NCI-H82 treated with DMSO at 0.1 percent for 48 hours (cell line): ENCODE measurements at regions not wholly inside any gene's neighbourhood (a gene's known extent, or its start where the extent isn't known, plus 50 kb on each side); places are given as distances from the start of the nearest gene placed in this dataset.

Source experiments
- DNase-seq: peaks from one replicate; lab custom pipeline; 2025; ENCODE audit not compliant: unreplicated experiment; lab: John Stamatoyannopoulos, UW

- no peak for DNase-seq
Measured at GRCh38 chr4:111685205-111685604, 460.0 kb upstream of the FAM241A start.

DNA sequence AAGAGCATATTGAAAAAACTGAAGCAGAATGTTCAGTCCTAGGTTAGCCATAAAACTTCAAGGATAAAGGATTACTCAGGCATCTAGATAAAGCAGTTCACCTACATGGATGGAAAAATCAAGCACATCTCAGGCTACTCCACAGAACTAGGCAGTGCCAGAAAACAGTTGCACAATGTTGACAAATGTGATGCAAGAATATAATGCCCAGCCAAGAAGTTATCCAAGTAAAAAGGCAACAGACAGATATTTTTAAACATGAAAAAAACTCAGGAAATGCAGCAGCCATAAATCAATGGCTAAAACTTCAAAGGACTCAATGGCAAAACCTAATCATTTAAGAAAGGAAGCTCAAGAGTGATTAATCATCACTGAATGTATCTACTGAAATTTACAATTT, 456.0 kb upstream of the FAM241A start:
- no peak for DNase-seq

GRCh38 chr4:111689731-111690130, 455.5 kb upstream of the FAM241A start:
- DNase-seq = no peak

GRCh38 chr4:111693758-111694157, 451.5 kb upstream of the FAM241A start:
- no peak for DNase-seq

DNA sequence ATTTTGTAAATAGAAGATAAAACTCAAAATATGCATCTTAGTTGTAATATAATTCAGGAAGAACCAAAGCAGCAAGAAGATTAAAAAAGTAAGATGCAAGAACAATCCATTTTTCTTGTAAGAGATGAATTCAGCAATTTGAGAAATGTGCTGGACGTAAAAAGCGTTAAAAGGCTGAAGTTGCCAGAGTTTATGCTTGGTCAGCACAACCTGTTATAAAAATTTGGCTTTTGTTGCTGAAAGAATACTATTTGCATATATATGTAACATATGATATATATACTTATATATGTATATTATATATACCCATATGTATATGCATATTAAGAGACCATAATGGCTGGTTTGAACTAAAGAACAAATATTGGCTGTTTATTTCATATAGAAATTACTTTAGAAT, 449.6 kb upstream of the FAM241A start:
- no peak for DNase-seq

DNA sequence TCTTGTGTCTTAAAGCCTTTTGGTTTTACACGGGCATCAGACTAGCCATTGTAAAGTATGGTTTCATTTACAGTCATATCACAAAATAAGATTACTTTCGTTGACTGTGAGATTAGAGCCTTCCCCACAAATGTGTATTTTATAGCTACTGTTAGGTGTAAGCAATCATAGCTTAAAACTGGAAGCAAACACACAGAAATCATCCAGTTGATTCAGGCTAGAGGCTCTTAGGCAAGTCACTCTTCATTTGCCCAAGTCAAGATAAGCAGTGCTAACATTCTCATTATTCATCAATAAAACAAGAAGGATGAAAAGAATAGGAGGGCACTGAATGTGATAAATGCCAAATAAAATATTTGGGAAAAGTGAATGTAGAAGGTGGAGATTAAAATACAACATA, 448.7 kb upstream of the FAM241A start:
- no peak for DNase-seq

DNA sequence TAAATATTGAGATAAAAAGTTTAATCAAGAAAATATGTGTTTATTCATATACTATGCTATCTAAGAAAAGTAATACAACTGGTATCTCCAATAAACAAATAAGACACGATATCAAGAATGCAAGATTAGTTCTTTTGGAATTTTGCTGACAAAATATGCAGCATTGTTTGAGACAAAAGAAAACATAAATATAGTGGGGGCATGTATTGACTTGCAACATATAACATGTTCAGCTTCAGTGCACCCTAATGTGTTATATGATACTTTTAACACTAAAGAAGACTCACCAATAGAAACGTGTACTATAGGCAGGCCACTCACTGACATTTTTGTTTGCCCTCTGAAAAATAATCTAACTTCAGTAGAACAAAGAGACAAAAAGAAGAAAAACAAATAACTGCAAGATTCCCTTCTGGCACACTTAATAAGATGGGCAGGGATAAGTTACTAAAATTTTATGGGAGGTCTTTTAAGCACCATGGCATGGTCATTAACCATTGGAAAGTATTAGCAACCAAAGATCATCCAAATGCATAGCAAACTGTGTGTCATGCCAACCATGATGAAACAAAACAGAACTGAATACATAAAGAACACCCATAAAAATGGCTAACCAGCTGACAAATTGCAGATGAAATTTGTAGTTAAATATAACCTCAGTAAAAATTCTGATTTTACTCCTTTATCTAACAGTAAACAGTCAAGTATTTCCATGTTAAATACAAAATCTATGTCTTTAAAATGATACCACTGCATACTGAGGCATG, 447.9 kb upstream of the FAM241A start:
- no peak for DNase-seq

DNA sequence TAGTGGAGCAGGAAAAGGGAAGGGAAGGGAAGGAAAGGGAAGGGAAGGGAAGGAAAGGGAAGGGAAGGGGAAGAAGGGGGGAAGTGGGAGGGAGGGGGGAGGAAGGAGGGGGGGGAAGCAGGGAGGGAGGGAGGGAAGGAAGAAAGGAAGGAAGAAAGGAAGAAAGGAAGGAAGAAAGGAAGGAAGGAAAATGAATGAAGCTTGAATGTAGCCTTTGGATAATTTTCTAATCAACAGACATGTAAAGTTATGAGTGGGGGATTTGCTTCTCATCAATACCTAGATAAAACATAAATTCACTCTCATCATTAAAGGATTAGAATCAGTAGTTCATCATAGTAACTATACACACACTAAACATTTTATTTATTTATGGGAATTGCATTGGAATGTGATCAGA, 446.9 kb upstream of the FAM241A start:
- no peak for DNase-seq

GRCh38 chr4:111699165-111699564, 446.1 kb upstream of the FAM241A start:
- no peak for DNase-seq

DNA sequence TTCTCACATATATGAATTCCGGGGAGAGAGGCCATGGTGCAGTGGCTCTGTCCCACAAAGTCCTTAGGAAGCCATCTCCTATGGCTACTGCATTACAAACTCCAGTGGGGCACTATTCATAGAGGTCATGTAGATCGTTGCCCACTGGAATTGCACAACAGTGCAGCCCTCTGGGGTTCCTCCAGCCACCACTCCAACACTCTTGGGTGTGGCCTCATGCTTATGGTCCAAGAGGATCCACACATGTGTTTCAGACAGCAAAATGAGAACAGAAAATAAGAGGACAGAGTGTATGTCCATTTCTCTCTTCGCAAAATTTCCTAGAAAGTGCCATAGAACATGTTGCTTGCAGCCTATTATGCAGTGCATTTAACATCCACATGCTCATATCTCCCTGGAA, 444.2 kb upstream of the FAM241A start:
- DNase-seq = no peak

DNA sequence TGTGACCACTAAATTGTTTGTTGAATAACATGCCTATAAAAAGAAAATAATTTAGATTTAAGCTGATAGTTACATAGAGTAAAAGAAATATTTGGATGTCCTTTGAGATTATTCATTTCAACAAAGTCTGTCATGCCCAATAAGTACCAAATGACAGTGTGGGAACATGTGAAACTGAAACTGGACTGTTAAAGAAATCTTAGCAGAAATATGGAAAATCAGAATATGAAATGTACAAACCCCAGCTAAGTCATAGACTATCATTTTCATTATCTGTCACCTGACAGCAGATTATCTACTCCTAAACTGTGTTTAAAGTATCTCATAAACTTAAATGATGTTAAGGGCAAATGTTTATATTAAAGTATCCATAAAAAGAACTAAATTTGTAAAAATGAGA, 437.8 kb upstream of the FAM241A start:
- DNase-seq = no peak

DNA sequence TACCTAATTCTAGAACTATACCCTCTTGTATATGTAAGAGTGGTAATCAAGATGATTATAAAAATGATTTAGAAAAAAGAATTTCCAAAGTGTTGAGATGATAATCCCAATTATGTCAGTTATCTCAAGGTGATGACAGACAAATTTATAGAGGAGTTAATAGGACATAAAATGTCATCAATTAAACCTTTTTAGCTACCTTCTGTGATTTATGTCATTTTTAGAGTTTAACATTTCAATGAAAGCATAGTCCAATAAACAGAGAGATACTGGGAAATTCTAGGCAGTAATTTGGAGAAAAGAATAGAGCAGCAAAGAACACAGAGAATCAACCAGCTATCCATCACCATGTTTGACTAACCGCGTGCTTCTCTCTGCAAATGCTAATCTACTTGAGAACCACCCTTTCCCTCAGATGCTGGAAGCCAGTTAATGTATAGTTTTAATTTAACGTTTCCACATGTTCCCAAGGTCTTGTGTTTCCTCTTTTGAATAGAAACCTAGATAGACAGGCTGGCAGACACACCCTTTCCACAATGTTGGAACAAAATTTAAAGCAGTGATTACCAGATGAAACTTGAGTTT, 433.1 kb upstream of the FAM241A start:
- DNase-seq = no peak

- DNase-seq = no peak
Measured at GRCh38 chr4:111713276-111713675, 432.0 kb upstream of the FAM241A start.

DNA sequence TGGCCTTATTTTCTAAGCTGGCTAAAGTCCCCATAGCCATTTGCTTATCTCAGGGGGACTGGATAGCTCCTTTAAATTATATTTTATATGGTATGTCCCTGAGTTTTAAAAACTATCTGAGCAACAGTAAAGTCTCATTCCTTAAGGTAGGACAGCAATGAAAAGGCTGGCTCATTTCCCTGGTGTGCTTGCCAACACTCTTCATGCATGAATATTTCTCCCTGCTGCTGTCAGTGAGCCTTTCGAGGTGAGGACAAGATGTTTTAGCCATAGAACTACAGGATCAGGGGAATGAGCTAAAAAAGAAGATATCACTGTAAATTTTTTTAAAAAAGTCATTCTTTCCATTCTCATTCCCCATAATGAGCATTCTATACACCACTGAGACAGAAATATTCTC, 427.3 kb upstream of the FAM241A start:
- DNase-seq = no peak

DNA sequence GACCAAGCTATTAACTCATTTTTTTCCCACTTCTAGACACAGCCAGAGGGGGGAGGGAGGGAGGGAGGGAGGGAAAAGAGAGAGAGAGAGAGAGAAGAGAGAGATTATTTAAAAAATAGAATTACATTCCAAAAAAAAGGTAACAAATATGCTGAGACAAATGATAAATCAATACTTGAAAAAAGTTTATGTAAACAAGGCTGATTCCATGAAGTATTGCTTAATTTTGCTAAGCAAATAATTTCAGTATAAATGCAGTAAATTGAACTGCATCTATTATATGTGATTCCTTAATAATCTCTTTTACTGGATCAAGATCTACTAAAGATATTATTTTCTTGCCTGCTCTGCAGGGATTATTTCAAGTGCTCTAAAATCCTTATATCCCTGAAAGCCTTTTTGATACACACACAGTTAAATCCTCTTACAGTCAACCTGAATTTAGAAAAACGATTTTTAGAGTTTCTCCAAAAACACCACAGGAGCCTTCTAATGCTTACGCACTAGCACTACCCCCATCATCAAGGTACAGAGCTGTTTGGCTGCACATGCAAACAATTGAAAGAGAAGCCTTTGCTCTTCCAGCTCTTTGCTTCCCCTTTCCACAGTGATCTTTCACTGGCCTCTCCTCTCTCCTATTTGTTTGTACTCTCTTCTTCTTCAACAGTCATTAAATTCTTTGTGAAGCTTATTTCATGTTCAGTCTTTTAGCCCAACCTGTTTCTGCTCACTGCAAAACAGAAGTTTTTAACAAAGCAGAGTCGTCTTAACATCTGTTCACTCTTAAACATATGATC, 426.3 kb upstream of the FAM241A start:
- peak; percentile 59 for DNase-seq

- no peak for DNase-seq
Measured at GRCh38 chr4:111720866-111721265, 424.4 kb upstream of the FAM241A start.

DNA sequence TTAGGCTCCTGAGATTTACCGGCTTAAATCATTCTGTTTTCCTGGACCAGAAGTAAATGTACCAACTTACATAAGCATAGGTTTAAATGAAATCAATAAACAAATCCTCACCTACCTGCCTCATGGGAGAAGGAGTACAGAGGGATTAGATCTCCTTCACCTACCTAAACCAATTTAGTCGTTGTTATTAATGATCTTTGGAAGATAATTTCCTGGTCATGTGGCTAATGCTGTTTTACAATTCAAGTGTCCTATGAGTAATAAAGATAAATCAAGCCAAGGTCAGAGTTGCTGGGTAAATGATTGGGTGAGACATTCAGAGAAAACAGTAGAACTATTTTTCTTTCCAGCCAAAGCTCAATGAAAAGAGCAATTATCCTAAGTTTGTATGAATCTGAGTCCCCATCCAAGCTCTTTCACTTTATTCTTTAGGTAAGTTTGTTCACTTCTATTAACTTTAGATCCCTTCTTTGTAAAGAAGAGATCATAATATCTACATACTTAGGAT, 423.0 kb upstream of the FAM241A start:
- peak; percentile 42 for DNase-seq

GRCh38 chr4:111736516-111736915, 408.7 kb upstream of the FAM241A start:
- no peak for DNase-seq

GRCh38 chr4:111744847-111745246, 400.4 kb upstream of the FAM241A start:
- no peak for DNase-seq

DNA sequence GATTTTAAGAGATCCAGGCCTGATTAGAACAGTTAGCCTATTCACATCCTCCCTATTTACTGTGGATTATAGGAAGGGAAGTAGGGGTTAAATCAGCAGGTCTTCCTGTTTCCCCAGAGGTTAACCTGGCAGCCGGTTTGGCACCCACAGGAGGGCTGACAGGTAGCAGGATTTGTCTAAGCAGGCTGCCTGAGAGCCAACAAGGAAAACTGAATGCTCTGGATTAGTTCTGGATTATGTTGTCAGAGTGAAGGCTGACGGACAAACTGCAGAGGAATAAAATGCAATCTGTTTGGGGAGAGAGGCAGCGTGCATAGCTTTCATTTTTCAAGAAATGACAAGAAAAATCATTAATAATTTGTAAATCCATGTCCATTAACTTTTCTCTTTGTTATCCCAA, 397.1 kb upstream of the FAM241A start:
- peak; percentile 56 for DNase-seq

GRCh38 chr4:111754003-111754402, 391.3 kb upstream of the FAM241A start:
- DNase-seq = no peak

DNA sequence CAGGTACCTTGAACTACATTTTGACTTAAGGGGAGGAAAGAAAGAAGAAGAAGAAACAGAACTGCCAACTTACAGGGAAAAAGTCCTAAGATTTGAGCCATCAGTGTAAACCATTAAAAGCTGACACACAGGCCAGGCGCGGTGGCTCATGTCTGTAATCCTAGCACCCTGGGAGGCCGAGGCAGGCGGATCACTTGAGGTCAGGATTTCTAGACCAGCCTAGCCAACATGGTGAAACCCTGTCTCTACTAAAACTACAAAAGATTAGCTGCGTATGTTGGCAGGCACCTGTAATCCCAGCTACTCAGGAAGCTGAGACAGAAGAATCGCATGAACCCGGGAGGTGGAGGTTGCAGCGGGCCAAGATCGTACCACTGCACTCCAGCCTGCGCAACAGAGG, 389.7 kb upstream of the FAM241A start:
- DNase-seq = no peak
